ENCODE measurements at regions not wholly inside any gene's neighbourhood (a gene's known extent, or its start where the extent isn't known, plus 50 kb on each side); places are given as distances from the start of the nearest gene placed in this dataset.
A peak's percentile ranks its signal among the peaks of the same experiment; 100 is the strongest.

GRCh38 chr21:22941779-22942490, 1943.7 kb downstream of the NCAM2 start:
- DNase-seq, result no peak

GRCh38 chr21:22955559-22955958, 1957.3 kb downstream of the NCAM2 start:
- no peak for DNase-seq

GRCh38 chr21:22961258-22961657, 1963.0 kb downstream of the NCAM2 start:
- no peak for DNase-seq

- no peak for DNase-seq
Measured at GRCh38 chr21:22965455-22966135, 1967.4 kb downstream of the NCAM2 start.

GRCh38 chr21:22981819-22982218, 1983.6 kb downstream of the NCAM2 start:
- DNase-seq, result no peak

- no peak for DNase-seq
Measured at GRCh38 chr21:22993144-22993543, 1994.9 kb downstream of the NCAM2 start.

- DNase-seq, result no peak
Measured at GRCh38 chr21:22993822-22994574, 1995.8 kb downstream of the NCAM2 start.

- no peak for DNase-seq
Measured at GRCh38 chr21:23003951-23004350, 2005.7 kb downstream of the NCAM2 start.

GRCh38 chr21:23008601-23009202, 2010.5 kb downstream of the NCAM2 start:
- no peak for DNase-seq

GRCh38 chr21:23009360-23009759, 2011.2 kb downstream of the NCAM2 start:
- no peak for DNase-seq

GRCh38 chr21:23014021-23014420, 2015.8 kb downstream of the NCAM2 start:
- peak; percentile 9 for DNase-seq

GRCh38 chr21:23016617-23017016, 2018.4 kb downstream of the NCAM2 start:
- no peak for DNase-seq

- no peak for DNase-seq
Measured at GRCh38 chr21:23017989-23018388, 2019.8 kb downstream of the NCAM2 start.

GRCh38 chr21:23020969-23021368, 2022.8 kb downstream of the NCAM2 start:
- DNase-seq, result no peak

GRCh38 chr21:23021481-23021880, 2023.3 kb downstream of the NCAM2 start:
- DNase-seq, result no peak

- no peak for DNase-seq
Measured at GRCh38 chr21:23026878-23027277, 2028.7 kb downstream of the NCAM2 start.

GRCh38 chr21:23039846-23040245, 2041.6 kb downstream of the NCAM2 start:
- DNase-seq, result no peak

GRCh38 chr21:23045955-23046354, 2047.7 kb downstream of the NCAM2 start:
- no peak for DNase-seq

GRCh38 chr21:23067672-23068071, 2069.5 kb downstream of the NCAM2 start:
- DNase-seq, result no peak

GRCh38 chr21:23083242-23083641, 2085.0 kb downstream of the NCAM2 start:
- no peak for DNase-seq

- no peak for DNase-seq
Measured at GRCh38 chr21:23093259-23093658, 2095.1 kb downstream of the NCAM2 start.

GRCh38 chr21:23099185-23099584, 2101.0 kb downstream of the NCAM2 start:
- DNase-seq, result no peak

- no peak for DNase-seq
Measured at GRCh38 chr21:23101111-23101510, 2102.9 kb downstream of the NCAM2 start.

Data from retina (tissue), 1 donor.